ENCODE measurements at regions not wholly inside any gene's neighbourhood (a gene's known extent, or its start where the extent isn't known, plus 50 kb on each side); places are given as distances from the start of the nearest gene placed in this dataset.

DNA sequence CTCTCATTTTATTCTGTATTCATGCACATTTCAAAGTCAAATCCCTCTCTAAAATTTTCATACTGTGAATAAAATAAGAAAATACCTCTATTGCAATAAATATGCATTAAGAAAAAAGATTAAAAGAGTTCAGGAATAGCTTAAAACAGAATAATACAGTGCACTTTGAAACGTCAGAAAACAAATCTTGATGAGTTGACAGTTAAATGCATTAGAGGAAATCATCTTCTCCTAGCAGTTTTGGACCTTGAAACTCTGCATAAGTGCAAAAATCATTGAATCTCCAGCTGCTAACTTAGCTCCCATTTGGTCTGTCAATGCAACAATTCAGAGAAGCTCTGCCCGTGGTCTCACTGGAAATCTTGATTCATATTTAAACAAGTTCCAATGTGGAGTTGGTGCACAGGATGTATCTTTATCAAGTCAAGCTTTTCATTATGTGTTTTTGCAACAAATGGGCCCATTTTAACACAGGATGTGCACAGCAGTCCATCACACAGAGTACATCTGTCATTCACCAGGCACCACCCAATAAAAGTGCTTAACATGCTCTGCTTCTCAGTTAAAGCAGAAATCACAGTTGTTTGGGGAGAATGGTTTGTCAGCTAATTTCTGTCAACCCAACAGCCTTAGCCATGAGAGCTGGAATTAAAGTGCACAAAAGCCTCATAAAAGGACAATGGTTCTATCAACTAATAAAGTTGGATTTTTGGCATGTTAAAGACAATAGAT is 98.8 kb upstream of the ARRDC4 start:
- no peak for DNase-seq

DNA sequence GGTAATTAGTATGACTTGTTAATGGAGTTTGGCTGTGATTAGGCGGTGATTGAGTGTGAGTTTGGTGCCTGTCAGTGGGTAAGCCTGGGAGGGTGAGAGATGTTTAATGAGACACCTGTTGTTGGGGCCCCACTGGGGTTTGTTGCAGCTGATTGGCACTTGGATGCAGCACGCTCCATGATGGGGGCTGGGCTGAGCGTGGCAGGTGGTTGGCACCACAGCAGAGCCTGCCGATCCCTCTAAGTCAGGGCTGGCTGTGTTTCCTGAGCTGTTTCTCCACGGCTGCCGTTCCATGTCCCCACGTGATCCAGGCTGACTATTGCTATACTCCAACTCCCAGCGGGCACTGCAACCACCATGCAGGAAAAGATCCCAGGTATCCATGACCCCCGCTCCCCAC is 93.5 kb upstream of the ARRDC4 start:
- no peak for DNase-seq

- DNase-seq = no peak
Observed at GRCh38 chr15:97867870-97868269, 92.6 kb upstream of the ARRDC4 start.

DNA sequence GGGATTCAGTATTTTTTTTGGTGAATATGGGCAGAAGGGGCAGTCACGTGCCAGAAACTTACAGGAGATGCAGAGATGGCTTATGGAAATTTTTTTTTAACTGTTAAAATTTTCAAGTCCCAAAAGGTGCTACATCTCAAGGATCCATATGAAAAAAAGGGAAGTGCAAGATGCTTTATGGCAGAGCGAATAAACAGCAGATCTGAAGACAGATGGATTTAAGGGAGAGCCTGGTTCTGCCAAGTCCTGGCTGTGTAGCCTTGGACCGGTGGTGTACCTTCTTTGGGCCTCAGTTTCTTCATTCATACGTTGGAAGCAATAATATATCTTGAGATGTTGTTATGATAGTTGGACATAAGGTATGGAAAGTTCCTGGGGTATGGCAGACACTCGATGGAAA is 91.5 kb upstream of the ARRDC4 start:
- no peak for DNase-seq

- DNase-seq = no peak
Observed at GRCh38 chr15:97870771-97871170, 89.7 kb upstream of the ARRDC4 start.

- no peak for DNase-seq
Observed at GRCh38 chr15:97874139-97874538, 86.4 kb upstream of the ARRDC4 start.

DNA sequence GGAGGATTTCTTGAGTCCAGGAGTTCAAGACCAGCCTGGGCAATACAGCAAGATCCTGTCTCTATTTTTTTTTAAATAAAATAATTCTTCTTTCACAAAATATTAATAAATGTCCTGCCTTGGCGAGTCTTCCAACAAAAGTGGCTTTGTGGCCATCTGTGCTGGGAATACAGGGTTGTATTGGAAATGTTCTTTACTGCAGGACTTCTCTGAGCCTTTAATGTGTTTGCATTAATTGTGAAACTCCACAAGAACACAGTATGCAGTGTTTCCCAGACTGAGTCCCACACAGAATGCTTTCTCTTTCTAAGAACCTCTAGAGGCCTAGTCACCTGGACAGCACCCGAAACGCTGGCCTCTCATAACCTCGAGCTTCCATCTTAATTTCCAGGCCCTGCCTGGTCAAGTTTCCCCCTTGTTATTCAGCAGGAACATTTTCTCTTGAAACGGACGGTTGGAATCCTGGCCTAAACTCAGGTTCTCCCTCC is 85.4 kb upstream of the ARRDC4 start:
- no peak for DNase-seq

- DNase-seq = peak; percentile 51
Observed at GRCh38 chr15:97875513-97876280, 84.8 kb upstream of the ARRDC4 start.

GRCh38 chr15:97876281-97876675 is 84.2 kb upstream of the ARRDC4 start:
- no peak for DNase-seq

DNA sequence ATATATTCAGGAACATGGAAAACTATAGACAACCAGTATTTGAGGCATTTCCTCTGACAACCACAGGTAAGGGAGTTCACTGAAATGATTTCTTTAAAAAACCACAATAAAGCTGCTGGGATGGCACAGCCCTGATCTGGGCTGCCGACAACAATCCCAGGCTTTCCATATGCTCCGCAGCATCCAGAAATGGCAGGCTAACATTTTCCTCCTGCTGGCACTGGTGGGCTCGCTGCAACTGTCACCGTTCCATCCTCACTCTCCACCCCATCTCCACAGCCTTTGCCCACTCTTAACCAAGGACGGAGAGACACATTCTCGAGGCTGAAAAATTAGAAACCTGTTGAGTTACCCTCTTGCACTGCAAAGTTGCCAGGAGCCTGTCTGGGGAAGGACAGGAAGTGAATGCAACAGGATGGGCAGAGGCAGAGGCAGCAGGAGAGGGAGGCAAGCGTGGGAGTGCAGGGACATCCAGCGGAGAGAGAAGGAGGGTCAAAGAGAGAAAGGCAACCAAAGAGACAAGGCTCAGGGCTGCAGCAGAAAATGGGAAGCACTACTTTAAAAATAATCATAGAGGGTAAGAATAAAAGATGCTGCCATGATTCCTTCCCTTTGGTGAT is 79.0 kb upstream of the ARRDC4 start:
- no peak for DNase-seq

DNA sequence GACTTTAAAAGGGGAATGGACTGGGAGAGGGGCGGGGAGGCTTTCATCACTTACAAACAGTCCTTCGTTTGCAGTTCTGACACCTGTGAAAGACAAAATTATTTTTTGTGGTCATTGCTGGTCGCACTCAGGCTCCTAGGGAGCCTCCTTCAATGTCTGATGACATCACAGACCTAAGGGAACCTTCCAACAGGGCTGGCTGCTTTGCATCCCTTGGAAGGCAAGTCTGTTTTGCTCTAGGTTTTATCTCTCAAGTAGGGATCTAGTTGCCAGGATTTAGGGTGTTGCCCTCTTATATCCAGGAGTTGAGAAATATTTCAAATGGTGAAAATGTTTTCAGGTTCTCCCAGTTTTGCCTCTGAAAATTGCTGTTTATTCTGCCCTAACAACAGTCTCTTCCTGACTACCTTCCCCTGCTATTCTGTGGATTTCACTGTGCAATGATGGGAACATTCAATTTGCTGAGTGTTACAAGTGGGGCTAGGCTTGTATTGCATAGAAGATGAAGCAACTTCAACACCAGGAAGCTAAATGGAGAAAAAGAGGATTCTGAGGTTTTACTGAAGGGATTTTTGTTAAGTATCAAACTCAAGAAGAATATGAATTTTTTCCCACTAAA is 75.9 kb upstream of the ARRDC4 start:
- no peak for DNase-seq

DNA sequence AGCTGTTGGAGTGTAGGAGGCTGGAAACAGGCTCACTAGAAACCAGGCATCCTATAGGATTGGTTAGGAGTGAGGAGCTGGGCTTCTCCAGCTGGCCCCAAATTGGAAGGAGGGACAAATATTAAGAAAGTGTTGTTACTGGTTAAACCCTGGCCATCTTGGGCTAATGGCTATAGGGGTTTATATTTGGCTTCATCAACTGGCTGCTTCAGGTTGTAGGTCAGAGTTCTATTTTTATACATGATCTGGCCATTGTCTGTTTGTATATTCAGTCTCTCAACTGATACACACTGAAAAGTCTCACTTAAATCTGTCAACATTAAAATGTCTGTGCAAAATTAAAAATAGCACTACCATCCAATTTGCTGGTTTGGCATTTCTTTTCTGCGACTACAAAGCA is 70.2 kb upstream of the ARRDC4 start:
- no peak for DNase-seq

GRCh38 chr15:97892167-97892938 is 68.2 kb upstream of the ARRDC4 start:
- no peak for DNase-seq

GRCh38 chr15:97893967-97894366 is 66.5 kb upstream of the ARRDC4 start:
- DNase-seq = no peak

DNA sequence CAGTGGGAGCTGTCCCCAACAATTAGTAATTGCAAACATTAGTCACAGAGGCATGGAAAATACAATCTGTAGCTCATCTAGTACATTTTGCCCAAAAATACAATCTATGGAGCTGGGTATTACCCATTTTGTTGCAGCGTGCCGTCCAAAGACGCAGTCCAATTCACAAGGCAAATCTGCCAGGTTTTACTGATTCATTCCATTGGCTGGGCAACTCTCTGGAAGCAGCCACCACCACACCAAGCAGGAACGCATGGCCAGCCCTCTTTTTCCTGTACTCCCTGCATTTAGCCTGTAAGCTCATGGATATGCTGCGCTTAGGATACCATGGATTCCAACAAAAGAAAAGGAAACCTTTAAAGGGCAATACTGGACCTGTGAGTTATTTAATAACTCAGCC is 60.5 kb upstream of the ARRDC4 start:
- no peak for DNase-seq

GRCh38 chr15:97902140-97902780 is 58.2 kb upstream of the ARRDC4 start:
- no peak for DNase-seq

DNA sequence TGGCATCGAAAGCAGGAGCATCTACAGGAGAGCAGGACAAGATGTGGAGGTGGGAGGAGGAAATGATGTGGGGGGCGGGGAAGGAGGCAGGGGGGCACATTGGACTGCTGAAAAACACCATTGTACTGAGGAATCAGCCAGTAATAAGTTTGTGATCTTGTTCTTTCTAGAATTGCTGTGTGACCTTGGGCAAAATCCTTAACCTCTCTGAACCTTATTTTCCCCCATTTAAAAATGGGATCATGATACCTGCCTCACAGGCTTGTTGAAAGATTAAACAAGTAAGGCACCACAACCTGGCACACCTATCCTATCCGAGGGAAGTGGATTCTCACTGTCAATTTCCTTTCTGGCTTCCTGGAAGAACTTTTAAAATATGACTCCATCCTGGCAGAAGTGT is 56.9 kb upstream of the ARRDC4 start:
- no peak for DNase-seq

- DNase-seq = peak; percentile 68
Observed at GRCh38 chr15:97903971-97904572, 56.4 kb upstream of the ARRDC4 start.

- peak; percentile 84 for DNase-seq
Observed at GRCh38 chr15:97909291-97909891, 51.1 kb upstream of the ARRDC4 start.
